ENCODE measurements at regions not wholly inside any gene's neighbourhood (a gene's known extent, or its start where the extent isn't known, plus 50 kb on each side); places are given as distances from the start of the nearest gene placed in this dataset.

GRCh38 chr20:57953638-57954037 is 243.8 kb upstream of the PMEPA1 start:
- TF ChIP-seq POLR2AphosphoS5 (IDR thresholded peaks at IDR 0.05; ENCODE audit: low read depth) (no peak), CTCF (IDR thresholded peaks at IDR 0.05; ENCODE audit: insufficient read depth, low read length) (no peak), GABPA (IDR thresholded peaks at IDR 0.05; ENCODE audit: low read depth) (no peak), SPI1 (IDR thresholded peaks at IDR 0.05; ENCODE audit: borderline replicate concordance, low read depth) (no peak)
- TF ChIP-seq, protein P1, sequence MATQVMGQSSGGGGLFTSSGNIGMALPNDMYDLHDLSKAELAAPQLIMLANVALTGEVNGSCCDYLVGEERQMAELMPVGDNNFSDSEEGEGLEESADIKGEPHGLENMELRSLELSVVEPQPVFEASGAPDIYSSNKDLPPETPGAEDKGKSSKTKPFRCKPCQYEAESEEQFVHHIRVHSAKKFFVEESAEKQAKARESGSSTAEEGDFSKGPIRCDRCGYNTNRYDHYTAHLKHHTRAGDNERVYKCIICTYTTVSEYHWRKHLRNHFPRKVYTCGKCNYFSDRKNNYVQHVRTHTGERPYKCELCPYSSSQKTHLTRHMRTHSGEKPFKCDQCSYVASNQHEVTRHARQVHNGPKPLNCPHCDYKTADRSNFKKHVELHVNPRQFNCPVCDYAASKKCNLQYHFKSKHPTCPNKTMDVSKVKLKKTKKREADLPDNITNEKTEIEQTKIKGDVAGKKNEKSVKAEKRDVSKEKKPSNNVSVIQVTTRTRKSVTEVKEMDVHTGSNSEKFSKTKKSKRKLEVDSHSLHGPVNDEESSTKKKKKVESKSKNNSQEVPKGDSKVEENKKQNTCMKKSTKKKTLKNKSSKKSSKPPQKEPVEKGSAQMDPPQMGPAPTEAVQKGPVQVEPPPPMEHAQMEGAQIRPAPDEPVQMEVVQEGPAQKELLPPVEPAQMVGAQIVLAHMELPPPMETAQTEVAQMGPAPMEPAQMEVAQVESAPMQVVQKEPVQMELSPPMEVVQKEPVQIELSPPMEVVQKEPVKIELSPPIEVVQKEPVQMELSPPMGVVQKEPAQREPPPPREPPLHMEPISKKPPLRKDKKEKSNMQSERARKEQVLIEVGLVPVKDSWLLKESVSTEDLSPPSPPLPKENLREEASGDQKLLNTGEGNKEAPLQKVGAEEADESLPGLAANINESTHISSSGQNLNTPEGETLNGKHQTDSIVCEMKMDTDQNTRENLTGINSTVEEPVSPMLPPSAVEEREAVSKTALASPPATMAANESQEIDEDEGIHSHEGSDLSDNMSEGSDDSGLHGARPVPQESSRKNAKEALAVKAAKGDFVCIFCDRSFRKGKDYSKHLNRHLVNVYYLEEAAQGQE (IDR thresholded peaks at IDR 0.05; ENCODE audit: insufficient replicate concordance, low read depth) = no peak
- Histone ChIP-seq H3K27me3 (ENCODE audit: insufficient read depth, poor library complexity, severe bottlenecking) (no peaks in the 10 kb centered on the region), H3K4me3 (replicated peaks; ENCODE audit: insufficient read depth, low read length) (no peak overlapping the region), H3K27ac (replicated peaks) (no peak overlapping the region)
- DNase-seq (ENCODE audit: low read depth in 1 of 2, low spot score in 1 of 2) = no peak

GRCh38 chr20:57952136-57952535 is 242.3 kb upstream of the PMEPA1 start:
- DNase-seq (ENCODE audit: low read depth in 1 of 2, low spot score in 1 of 2) = no peak
- H3K27ac ChIP-seq (replicated peaks) = no peak overlapping the region
- TF ChIP-seq POLR2AphosphoS5 (IDR thresholded peaks at IDR 0.05; ENCODE audit: low read depth) (no peak), CTCF (IDR thresholded peaks at IDR 0.05; ENCODE audit: insufficient read depth, low read length) (no peak), SPI1 (IDR thresholded peaks at IDR 0.05; ENCODE audit: borderline replicate concordance, low read depth) (no peak), GABPA (IDR thresholded peaks at IDR 0.05; ENCODE audit: low read depth) (no peak)
- TF ChIP-seq, protein P1 (IDR thresholded peaks at IDR 0.05; ENCODE audit: insufficient replicate concordance, low read depth) = no peak
- H3K27me3 ChIP-seq (ENCODE audit: insufficient read depth, poor library complexity, severe bottlenecking) = no peaks in the 10 kb centered on the region
- no peak overlapping the region for H3K4me3 ChIP-seq (replicated peaks; ENCODE audit: insufficient read depth, low read length)

- TF ChIP-seq, protein P1 (IDR thresholded peaks at IDR 0.05; ENCODE audit: insufficient replicate concordance, low read depth) = no peak
- TF ChIP-seq GABPA (IDR thresholded peaks at IDR 0.05; ENCODE audit: low read depth) (no peak), CTCF (IDR thresholded peaks at IDR 0.05; ENCODE audit: insufficient read depth, low read length) (no peak), POLR2AphosphoS5 (IDR thresholded peaks at IDR 0.05; ENCODE audit: low read depth) (no peak), SPI1 (IDR thresholded peaks at IDR 0.05; ENCODE audit: borderline replicate concordance, low read depth) (no peak)
Measured at GRCh38 chr20:57951549-57951948, 241.7 kb upstream of the PMEPA1 start.

More at GRCh38 chr20:57951549-57951948, 241.7 kb upstream of the PMEPA1 start:
- no peaks in the 10 kb centered on the region for H3K27me3 ChIP-seq (ENCODE audit: insufficient read depth, poor library complexity, severe bottlenecking)
- H3K4me3 ChIP-seq (replicated peaks; ENCODE audit: insufficient read depth, low read length) = no peak overlapping the region
- H3K27ac ChIP-seq (replicated peaks) = no peak overlapping the region
- DNase-seq (ENCODE audit: low read depth in 1 of 2, low spot score in 1 of 2) = no peak
